ENCODE measurements at regions not wholly inside any gene's neighbourhood (a gene's known extent, or its start where the extent isn't known, plus 50 kb on each side); places are given as distances from the start of the nearest gene placed in this dataset.

DNA sequence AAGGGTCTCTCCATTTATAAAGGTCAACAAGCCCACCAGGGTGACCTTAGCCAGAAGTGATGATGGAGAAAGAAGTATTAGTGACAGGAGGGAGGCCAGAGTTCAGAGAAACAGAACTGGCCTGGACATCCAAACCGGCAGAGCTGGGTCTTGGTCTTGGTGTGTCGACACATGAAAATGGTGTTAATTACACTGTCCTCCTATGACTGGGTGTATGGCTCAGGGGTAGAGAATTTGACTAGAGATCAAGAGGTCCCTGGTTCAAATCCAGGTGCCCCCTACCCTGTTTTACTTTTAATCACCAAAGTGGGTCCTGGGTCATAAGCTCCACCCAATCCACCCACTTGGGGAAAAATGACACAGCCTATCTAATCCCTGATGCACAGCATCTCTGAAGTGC is 110.6 kb upstream of the ZNF746 start:
- DNase-seq = no peak
- Histone ChIP-seq H3K9ac (ENCODE audit: insufficient read depth in 1 of 2, low read length in 2 of 2) (no peak overlapping the region), H3K27ac (ENCODE audit: low read depth in 1 of 2, low read length in 1 of 2) (no peak overlapping the region), H3K4me3 (no peak overlapping the region), H3K27me3 (ENCODE audit: control insufficient read depth in 3 of 3, insufficient read depth in 3 of 3, low read length in 2 of 3) (no peaks in the 10 kb centered on the region), H3K4me1 (ENCODE audit: control insufficient read depth in 5 of 5, insufficient read depth in 5 of 5, low read length in 5 of 5) (peaks cover 0 to 1% (median 0%) of the 10 kb centered on the region in 5 donors), H3K36me3 (ENCODE audit: control insufficient read depth in 4 of 4, insufficient read depth in 4 of 4, low read length in 4 of 4) (peaks cover 9 to 46% (median 14%) of the 10 kb centered on the region in 4 donors), H3K9me3 (ENCODE audit: control insufficient read depth in 4 of 4, insufficient read depth in 3 of 4, low read length in 3 of 4) (no peaks in the 10 kb centered on the region)
- TF ChIP-seq, protein P1, sequence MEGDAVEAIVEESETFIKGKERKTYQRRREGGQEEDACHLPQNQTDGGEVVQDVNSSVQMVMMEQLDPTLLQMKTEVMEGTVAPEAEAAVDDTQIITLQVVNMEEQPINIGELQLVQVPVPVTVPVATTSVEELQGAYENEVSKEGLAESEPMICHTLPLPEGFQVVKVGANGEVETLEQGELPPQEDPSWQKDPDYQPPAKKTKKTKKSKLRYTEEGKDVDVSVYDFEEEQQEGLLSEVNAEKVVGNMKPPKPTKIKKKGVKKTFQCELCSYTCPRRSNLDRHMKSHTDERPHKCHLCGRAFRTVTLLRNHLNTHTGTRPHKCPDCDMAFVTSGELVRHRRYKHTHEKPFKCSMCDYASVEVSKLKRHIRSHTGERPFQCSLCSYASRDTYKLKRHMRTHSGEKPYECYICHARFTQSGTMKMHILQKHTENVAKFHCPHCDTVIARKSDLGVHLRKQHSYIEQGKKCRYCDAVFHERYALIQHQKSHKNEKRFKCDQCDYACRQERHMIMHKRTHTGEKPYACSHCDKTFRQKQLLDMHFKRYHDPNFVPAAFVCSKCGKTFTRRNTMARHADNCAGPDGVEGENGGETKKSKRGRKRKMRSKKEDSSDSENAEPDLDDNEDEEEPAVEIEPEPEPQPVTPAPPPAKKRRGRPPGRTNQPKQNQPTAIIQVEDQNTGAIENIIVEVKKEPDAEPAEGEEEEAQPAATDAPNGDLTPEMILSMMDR (IDR thresholded peaks at IDR 0.05; ENCODE audit: control extremely low read depth, extremely low read depth) = no peak
- ATAC-seq (ENCODE audit: insufficient read depth, low FRiP score) = no peak
- 97 to 98% methylated on average over 2 of the region's 2 CpGs for WGBS, 2 donors

DNA sequence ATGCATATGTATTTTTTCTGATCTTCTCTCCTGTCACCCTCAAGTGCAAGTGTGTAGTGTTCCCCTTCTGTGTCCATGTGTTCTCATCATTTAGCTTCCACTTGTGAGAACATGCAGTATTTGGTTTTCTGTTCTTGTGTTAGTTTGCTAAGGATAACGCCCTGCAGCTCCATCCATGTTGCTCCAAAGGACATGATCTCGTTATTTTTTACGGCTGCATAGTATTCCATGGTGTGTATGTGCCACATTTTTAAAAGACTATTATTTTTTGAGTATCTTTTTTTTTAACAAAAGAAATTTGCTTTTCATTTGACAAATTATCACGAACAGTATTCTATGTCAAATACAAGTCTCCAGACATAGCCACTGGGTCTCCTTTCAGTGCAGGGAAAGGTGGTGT is 110.1 kb upstream of the ZNF746 start:
- H3K4me1 ChIP-seq (ENCODE audit: control insufficient read depth in 5 of 5, insufficient read depth in 5 of 5, low read length in 5 of 5) = peaks cover 0 to 1% (median 0%) of the 10 kb centered on the region in 5 donors
- peaks cover 8 to 43% (median 12%) of the 10 kb centered on the region in 4 donors for H3K36me3 ChIP-seq (ENCODE audit: control insufficient read depth in 4 of 4, insufficient read depth in 4 of 4, low read length in 4 of 4)
- WGBS, 2 donors = 97 to 99% methylated on average over 4 of the region's 4 CpGs
- DNase-seq = no peak
- no peak overlapping the region for H3K9ac ChIP-seq (ENCODE audit: insufficient read depth in 1 of 2, low read length in 2 of 2)
- H3K27ac ChIP-seq (ENCODE audit: low read depth in 1 of 2, low read length in 1 of 2) = no peak overlapping the region
- TF ChIP-seq, protein P1 (IDR thresholded peaks at IDR 0.05; ENCODE audit: control extremely low read depth, extremely low read depth) = no peak
- H3K4me3 ChIP-seq = no peak overlapping the region
- no peak for ATAC-seq (ENCODE audit: insufficient read depth, low FRiP score)
- no peaks in the 10 kb centered on the region for H3K9me3 ChIP-seq (ENCODE audit: control insufficient read depth in 4 of 4, insufficient read depth in 3 of 4, low read length in 3 of 4)
- no peaks in the 10 kb centered on the region for H3K27me3 ChIP-seq (ENCODE audit: control insufficient read depth in 3 of 3, insufficient read depth in 3 of 3, low read length in 2 of 3)

DNA sequence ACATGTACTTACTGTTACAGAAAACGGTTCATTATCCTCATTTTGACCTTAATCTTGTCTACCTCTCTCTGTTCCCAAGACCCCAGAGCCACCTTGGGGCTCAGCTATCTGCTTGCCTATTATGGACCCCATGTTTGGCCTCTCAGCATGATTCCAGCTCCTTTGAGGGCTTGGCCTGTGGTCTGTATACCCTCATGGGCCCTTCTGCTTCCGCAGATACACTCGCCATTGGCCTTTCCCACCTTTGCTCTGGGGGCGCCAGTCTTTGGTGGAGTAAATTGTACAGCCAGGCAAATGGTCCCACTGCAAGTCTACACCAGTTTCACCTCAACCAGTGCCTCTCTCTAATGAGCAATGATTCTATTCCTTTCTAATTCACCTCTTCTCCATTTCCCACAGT is 109.2 kb upstream of the ZNF746 start:
- 93 to 97% methylated on average over 4 of the region's 4 CpGs for WGBS, 2 donors
- ATAC-seq (ENCODE audit: insufficient read depth, low FRiP score) (no peak), DNase-seq (no peak)
- no peak overlapping the region for H3K4me3 ChIP-seq
- no peak overlapping the region for H3K27ac ChIP-seq (ENCODE audit: low read depth in 1 of 2, low read length in 1 of 2)
- TF ChIP-seq, protein P1 (IDR thresholded peaks at IDR 0.05; ENCODE audit: control extremely low read depth, extremely low read depth) = no peak
- H3K4me1 ChIP-seq (ENCODE audit: control insufficient read depth in 5 of 5, insufficient read depth in 5 of 5, low read length in 5 of 5) = peaks cover 0 to 3% (median 0%) of the 10 kb centered on the region in 5 donors
- no peak overlapping the region for H3K9ac ChIP-seq (ENCODE audit: insufficient read depth in 1 of 2, low read length in 2 of 2)
- no peaks in the 10 kb centered on the region for H3K27me3 ChIP-seq (ENCODE audit: control insufficient read depth in 3 of 3, insufficient read depth in 3 of 3, low read length in 2 of 3)
- H3K36me3 ChIP-seq (ENCODE audit: control insufficient read depth in 4 of 4, insufficient read depth in 4 of 4, low read length in 4 of 4) = peaks cover 6 to 43% (median 10%) of the 10 kb centered on the region in 4 donors
- no peaks in the 10 kb centered on the region for H3K9me3 ChIP-seq (ENCODE audit: control insufficient read depth in 4 of 4, insufficient read depth in 3 of 4, low read length in 3 of 4)

DNA sequence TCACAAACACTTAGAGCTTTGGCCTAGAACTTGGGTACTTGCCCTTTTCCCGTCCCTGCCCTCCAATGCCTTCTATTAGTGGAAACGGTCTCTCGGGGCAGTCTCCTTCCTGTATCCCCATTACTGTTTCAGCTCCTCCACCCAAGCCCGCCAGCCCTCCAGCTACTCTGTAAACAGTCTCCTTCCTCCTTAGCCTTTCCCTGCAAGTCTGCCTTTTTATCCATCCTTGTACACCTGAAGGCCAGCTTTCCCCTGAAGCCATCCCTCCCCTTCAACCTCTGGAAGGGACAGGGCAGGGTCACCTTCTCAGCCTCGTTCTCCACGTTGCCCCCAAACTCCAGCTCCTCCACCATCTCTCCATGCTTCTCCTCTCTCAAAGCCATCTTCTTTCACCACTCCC is 108.1 kb upstream of the ZNF746 start:
- ATAC-seq (ENCODE audit: insufficient read depth, low FRiP score) (no peak), DNase-seq (no peak)
- Histone ChIP-seq H3K9ac (ENCODE audit: insufficient read depth in 1 of 2, low read length in 2 of 2) (no peak overlapping the region), H3K27me3 (ENCODE audit: control insufficient read depth in 3 of 3, insufficient read depth in 3 of 3, low read length in 2 of 3) (no peaks in the 10 kb centered on the region), H3K4me1 (ENCODE audit: control insufficient read depth in 5 of 5, insufficient read depth in 5 of 5, low read length in 5 of 5) (peaks cover 0 to 4% (median 0%) of the 10 kb centered on the region in 5 donors), H3K9me3 (ENCODE audit: control insufficient read depth in 4 of 4, insufficient read depth in 3 of 4, low read length in 3 of 4) (no peaks in the 10 kb centered on the region), H3K27ac (ENCODE audit: low read depth in 1 of 2, low read length in 1 of 2) (no peak overlapping the region), H3K36me3 (ENCODE audit: control insufficient read depth in 4 of 4, insufficient read depth in 4 of 4, low read length in 4 of 4) (peaks cover 2 to 35% (median 7%) of the 10 kb centered on the region in 4 donors), H3K4me3 (no peak overlapping the region)
- WGBS, 2 donors = 59 to 71% methylated on average over 6 of the region's 6 CpGs
- TF ChIP-seq, protein P1 (IDR thresholded peaks at IDR 0.05; ENCODE audit: control extremely low read depth, extremely low read depth) = no peak

All from lung (tissue), 11 donors.